NCI-H146 treated with DMSO at 0.1 percent for 48 hours (cell line): ENCODE measurements at regions not wholly inside any gene's neighbourhood (a gene's known extent, or its start where the extent isn't known, plus 50 kb on each side); places are given as distances from the start of the nearest gene placed in this dataset.
"Not testable (repeated sequence)": the region's sequence is repeated elsewhere in the genome, so short reads cannot be mapped to it uniquely, and the experiment has no call there.

Experiments
- DNase-seq: peaks from one replicate; lab custom pipeline; 2025; ENCODE audit not compliant: unreplicated experiment; lab: John Stamatoyannopoulos, UW

GRCh38 chr2:147438882-147439281 lies 405.9 kb upstream of the ACVR2A start:
- DNase-seq = no peak

GRCh38 chr2:147433822-147434221 lies 411.0 kb upstream of the ACVR2A start:
- DNase-seq = no peak

- DNase-seq = peak; percentile 52
Measured at GRCh38 chr2:147430408-147430807, 414.4 kb upstream of the ACVR2A start.

GRCh38 chr2:147428120-147428747 lies 416.6 kb upstream of the ACVR2A start:
- no peak for DNase-seq

GRCh38 chr2:147425437-147426029 lies 419.3 kb upstream of the ACVR2A start:
- no peak for DNase-seq

- no peak for DNase-seq
Measured at GRCh38 chr2:147424766-147425165, 420.1 kb upstream of the ACVR2A start.

GRCh38 chr2:147420947-147421675 lies 423.7 kb upstream of the ACVR2A start:
- no peak for DNase-seq

- no peak for DNase-seq
Measured at GRCh38 chr2:147420517-147420916, 424.3 kb upstream of the ACVR2A start.

GRCh38 chr2:147416099-147416498 lies 428.7 kb upstream of the ACVR2A start:
- no peak for DNase-seq

- not testable (repeated sequence) for DNase-seq
Measured at GRCh38 chr2:147414656-147415055, 430.2 kb upstream of the ACVR2A start.

GRCh38 chr2:147408357-147408756 lies 436.5 kb upstream of the ACVR2A start:
- DNase-seq = no peak

- no peak for DNase-seq
Measured at GRCh38 chr2:147405651-147406050, 439.2 kb upstream of the ACVR2A start.

GRCh38 chr2:147398996-147399395 lies 445.8 kb upstream of the ACVR2A start:
- no peak for DNase-seq

GRCh38 chr2:147398301-147398700 lies 446.5 kb upstream of the ACVR2A start:
- no peak for DNase-seq

- DNase-seq = no peak
Measured at GRCh38 chr2:147396890-147397289, 447.9 kb upstream of the ACVR2A start.

- DNase-seq = no peak
Measured at GRCh38 chr2:147394179-147394790, 450.5 kb upstream of the ACVR2A start.

GRCh38 chr2:147392180-147392579 lies 452.6 kb upstream of the ACVR2A start:
- no peak for DNase-seq

GRCh38 chr2:147390475-147390874 lies 454.4 kb upstream of the ACVR2A start:
- no peak for DNase-seq

GRCh38 chr2:147389218-147389617 lies 455.6 kb upstream of the ACVR2A start:
- DNase-seq = no peak

- no peak for DNase-seq
Measured at GRCh38 chr2:147388217-147388616, 456.6 kb upstream of the ACVR2A start.

GRCh38 chr2:147386284-147386683 lies 458.5 kb upstream of the ACVR2A start:
- DNase-seq = no peak

- no peak for DNase-seq
Measured at GRCh38 chr2:147385600-147385999, 459.2 kb upstream of the ACVR2A start.
